HG02798 (cell line): ENCODE measurements at regions not wholly inside any gene's neighbourhood (a gene's known extent, or its start where the extent isn't known, plus 50 kb on each side); places are given as distances from the start of the nearest gene placed in this dataset.

Source experiments
- ATAC-seq: cut with Tn5 transposase; IDR thresholded peaks from one replicate; pipeline ENCODE4 v1.9.1; 2021; ENCODE audit warnings: mild to moderate bottlenecking; ENCODE audit not compliant: unreplicated experiment, poor library complexity

DNA sequence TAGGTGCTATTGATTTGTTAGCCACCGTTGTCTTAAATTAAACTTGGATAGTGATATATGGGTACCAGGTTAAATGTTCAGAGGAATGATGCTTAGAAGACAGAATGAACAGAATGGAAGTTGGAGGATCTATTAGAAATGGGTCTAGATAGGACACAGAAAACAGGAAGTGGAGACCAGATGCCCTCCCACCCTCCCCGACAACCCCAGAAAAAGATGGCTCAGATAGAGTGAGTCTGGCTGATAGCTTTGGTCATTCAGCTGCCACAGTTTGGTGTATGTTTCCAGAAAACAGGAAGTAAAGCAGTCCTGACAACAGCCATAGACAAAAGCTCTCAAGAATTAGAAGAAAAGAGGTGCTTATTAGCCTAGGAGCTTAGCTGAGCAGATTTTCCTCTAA lies 71.5 kb upstream of the DSG1 start:
- no peak for ATAC-seq

DNA sequence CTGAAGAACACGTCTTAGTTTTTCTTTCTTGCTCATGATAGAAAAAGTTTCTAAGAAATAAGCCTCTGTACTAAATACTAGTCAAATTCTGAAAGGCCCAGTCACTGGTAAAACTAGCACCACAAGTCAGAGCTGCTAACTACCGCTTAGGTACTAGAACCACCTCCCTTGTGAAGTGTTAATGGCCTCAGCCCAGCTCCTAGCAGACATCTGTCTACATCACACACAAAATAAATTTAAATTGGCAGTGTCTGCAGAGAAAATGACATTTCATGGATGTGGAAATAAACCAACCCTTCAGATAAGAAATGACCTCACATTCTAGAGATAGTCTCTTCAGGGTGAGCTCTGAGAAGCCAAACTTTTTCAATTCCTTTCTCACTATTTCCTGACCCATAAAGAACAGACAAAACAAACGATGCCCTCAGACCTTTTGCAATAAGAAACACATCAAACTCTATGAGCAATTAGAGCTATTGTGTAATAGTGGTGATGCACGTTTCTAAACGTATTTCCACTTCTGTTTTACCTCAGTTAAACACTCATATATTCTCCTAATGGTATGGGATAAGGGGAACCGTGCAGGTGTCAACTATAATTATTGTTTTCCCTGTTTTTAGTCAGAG lies 70.3 kb upstream of the DSG1 start:
- no peak for ATAC-seq

DNA sequence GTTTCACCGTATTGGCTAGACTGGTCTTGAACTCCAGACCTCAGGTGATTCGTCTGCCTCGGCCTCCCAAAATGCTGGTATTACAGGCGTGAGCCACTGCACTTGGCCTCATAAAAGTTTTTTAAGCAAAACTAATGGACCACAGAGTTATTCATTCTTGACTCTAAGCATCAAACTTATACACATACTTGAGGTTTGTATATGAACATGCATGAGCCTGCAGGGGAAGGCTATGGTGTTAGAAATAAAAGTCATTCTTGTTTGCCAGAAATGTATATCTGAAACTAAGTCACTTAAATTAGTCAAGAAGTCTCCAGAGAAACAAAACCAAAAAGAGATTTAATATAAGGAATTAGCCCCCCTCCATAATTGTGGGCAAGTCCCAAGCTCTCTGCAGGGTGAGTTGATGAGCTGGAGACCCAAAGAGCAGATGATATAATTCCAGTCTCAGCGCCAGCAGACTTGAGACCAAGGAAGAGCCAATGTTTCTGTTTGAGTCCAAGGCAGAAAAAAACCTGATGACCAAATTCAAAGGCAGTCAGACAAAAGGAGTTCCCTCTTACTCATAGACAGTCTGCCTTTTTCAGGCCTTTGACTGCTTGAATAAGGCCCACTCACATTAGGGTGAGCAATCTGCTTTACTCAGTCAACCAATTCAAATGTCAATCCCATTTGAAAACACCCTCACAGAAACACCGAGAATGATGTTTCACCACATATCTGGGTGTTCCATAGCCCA lies 69.0 kb upstream of the DSG1 start:
- no peak for ATAC-seq

DNA sequence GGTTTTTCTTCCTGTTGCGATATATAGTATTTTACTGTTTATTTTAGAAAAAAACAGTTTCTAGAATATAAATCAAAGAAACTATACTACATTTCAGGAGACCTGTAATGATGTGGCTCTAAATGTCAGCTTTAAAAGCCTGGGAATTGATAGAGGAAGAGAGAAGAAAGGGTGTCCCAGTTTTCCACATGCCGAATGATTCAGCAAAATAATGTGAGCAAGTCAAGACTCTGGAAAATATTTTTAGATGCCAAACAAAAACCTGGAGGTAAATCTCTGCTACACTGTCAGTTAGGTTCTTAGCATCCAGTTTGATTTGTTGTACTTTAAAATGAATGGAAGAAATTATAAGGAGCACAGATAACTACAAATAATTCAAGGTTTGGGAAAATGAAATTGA lies 67.1 kb upstream of the DSG1 start:
- ATAC-seq, result no peak

DNA sequence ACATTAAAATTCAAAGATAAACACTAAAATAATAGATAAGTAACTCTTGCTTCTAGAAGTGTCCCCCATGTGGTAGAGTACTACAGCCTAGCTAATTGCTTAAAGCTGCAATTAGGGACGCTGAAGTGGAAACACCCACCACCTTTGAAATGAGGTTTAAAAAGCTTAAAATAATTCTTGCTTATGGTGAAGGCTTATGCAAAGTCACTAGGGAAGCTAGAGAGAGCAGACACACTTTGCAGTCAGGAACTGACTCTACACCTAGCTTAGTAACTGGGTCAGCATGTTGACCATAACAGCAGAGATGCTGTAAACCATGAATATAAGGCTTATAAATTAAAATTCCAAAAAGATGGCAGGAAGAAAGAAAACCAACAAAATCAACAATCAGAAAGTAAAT lies 65.4 kb upstream of the DSG1 start:
- peak; percentile 53 for ATAC-seq

DNA sequence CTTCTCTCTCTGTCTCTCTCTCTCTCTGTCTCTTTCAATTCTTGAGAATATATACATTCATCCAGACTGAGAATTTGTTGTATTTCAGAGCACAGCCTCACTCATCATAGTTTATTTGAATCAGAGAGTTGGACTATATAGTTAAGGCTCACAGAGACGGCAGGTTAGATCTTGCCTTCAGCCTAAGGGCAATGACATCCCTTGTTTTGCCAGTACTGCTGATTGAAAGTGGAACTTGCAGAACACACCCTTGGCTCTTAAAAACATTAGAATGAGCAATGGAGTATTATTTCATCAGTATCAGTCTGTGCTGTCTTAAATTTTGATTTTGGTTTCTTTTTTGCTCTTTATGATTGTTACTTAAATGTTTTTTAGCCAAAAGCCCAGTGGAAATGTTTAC lies 62.0 kb upstream of the DSG1 start:
- ATAC-seq, result peak; percentile 57

DNA sequence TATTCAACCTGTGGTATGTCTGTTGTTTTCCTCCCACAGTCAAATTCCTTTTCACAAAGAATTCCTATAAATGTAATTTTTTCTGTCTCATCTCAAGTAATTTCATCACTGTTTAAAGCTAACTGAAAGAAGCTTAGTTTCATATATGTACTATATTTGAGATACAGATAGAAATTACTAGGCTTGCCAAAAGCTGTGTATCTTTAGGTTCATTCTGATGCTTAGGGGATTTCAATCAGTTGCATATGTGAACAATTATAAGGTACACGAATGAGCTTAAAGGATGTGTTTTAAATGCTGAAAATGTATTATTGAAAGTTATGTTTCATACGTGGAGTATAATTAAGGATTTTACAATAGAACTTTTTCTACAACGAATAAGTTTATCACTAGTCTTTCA lies 59.2 kb upstream of the DSG1 start:
- ATAC-seq, result no peak

DNA sequence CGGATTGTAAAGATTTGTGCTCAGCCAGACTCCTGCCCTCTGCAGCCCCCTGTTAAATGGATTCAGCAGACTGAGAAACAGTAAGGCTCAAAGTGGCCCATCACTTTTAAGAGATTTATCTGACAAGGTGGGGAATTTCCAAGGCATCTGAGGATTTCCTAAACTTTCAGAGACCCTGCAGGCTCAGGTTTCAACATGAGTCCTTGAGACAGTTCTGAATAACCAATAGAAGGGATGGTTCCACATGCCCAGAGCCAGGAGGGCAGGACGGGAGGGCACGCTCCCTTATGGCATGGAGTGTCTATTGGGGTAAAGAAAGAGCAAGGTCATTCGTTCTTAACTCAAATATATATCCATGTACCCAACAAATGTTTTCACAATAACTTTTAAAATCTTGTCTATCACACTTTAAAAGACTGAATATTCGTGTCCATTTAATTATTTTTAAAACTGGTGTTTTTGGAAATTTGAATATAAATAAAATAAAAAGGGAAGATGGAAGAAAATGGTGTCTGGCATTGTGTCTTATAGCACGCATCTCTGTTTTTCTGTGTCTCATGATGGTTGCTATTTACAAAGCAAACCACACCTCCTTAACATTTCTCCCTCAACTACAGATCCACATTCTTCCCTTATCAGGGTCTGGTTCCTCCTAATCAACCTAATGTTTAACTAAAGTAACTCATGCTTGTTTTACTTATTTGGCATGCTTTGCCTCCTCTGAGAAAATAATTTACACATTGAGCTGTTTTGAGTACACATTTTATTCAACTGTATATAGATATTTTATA lies 56.0 kb upstream of the DSG1 start:
- ATAC-seq, result no peak

DNA sequence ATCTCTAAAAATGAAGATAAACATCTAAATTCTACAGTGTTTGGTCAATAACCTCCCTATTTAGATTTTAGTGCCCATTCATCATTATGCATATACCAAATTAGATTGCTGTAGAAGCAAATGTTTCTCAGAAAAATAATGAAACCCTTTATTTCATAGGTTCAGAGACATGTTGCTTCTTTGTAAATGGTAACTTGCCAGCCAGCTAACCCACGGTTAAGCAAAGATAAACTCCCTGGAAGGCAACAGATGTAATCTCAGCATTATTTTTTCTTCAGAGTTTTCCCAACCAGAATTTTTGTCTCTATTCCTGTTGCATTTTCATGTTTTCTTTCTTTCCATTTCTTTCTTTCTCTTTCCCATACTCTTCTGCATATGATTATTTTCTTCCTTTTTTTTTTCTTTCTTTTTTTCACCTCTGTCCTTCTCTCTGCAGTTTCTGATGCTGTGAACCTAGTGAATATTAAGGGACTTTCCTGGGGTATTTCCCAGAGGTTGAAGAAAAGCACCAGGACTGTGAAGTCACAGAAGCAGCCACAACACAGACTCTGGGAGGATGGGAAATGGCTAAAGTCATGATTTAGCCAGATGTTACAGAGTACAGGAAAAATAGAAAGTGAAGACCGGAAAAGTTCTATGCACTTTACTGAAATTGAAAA lies 50.0 kb upstream of the DSG1 start:
- ATAC-seq, result peak; percentile 80
